AG08395 (cell line): ENCODE measurements at regions not wholly inside any gene's neighbourhood (a gene's known extent, or its start where the extent isn't known, plus 50 kb on each side); places are given as distances from the start of the nearest gene placed in this dataset.

ENCODE experiments used
- DNase-seq: peaks from one replicate; pipeline ENCODE4 v3.0.0; 2012; ENCODE audit warnings: mixed read lengths, low spot score

DNA sequence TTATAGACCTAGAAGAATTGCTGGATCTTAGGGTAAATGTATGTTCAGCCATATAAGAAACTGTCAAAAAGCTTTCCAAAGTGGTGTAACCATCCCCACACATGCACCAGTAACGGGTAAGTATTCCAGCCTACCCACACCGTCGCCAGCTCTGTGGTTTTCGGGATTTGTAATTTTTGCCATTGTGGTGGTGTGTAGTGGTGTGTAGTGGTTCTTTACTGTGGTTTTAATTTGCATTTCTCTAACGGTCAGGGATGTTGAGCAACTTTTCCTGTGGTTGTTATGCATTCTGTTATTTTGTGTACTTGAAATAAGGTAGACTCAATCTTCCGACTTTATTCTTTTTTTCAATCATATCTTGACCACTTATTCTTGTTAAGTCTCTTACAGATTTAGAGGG is 342.4 kb upstream of the AJAP1 start:
- no peak for DNase-seq

DNA sequence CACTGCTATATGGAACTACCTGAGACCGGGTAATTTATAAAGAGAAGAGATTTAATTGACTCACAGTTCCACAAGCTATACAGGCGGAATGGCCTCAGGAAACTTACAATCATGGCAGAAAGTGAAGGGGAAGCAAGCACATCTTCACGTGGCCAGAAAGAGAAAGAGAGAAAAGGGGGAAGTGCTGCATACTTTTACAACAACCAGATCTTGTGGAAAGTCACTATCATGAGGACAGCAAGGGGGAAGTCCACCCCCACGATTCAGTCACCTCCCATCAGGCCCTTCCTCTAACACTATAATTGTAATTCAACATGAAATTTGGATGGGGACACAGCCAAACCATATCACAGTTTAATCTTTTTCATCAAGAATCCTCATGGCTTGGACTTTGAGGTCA is 339.2 kb upstream of the AJAP1 start:
- no peak for DNase-seq

DNA sequence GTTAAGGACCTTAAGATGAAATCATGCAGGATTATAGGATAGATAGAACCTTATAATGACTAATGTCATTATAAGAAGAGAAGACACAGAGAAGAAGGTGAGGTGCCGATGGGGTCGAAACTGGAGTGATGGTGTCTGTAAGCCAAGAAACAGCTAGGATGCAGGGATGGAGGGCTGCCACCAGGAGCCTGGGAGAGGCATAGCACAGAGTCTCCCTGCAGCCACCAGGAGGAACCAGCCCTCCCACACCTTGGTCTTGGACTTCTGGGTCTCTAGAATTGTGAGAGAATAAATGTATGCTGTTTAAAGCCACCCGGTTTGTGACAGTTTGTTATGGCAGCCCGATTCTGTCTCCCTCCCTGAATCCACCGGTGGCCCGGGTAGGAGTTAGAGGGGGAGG is 337.2 kb upstream of the AJAP1 start:
- no peak for DNase-seq

DNA sequence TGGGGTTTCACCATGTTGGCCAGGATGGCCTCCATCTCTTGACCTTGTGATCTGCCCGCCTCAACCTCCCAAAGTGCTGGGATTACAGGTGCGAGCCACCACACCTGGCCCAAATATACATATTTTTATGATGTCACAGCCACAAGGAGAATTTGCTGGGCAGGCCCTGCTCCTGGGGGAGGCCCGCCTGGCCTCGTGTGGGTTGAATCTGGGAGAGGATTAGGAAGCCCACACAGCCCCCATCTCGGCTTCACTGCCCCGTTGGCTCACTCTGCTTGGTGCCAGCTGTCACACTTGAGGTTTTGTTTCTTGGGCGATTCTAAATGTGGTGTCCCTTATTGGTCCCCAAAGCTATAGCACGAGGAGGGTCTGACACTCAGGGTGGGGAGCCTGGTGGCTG is 335.7 kb upstream of the AJAP1 start:
- no peak for DNase-seq

DNA sequence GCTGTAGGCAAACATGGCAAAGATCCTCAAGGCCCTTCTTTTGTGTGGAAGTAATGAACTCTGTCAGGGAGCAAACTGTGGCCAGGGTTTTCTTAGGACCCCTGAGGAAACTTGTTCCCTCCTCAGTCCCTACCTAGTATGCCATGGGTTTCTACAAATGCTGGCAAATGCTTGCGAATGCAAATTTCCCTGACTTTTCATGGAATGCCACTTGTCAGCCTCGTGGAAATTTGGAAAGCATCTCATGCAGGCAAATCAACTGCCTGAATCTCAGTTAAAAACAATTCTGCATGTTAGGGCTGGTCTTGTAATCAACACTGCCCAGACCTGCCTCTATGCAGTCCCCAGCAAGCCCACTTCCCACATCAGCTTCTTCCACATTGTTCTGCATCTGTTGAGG is 334.9 kb upstream of the AJAP1 start:
- DNase-seq = no peak

DNA sequence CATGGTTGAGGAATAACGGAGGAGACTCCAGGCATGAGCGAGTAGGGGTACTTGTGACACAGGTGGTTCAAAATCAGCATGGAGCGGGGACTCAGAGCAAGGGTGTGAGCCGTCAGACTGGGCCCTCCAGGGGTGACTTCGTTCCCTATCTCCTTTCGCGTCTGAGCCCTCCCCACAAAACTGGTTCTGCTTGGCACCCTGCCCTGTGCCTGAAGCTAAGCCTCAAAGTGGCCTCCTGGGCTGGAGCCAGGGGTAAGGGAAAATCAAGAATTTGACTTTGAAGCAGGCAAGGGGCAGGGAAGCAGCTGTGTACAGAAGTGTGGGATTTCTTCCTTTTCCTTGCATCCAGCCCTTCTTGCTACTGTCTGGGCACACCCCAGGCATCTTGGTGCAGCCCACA is 331.5 kb upstream of the AJAP1 start:
- DNase-seq = no peak

DNA sequence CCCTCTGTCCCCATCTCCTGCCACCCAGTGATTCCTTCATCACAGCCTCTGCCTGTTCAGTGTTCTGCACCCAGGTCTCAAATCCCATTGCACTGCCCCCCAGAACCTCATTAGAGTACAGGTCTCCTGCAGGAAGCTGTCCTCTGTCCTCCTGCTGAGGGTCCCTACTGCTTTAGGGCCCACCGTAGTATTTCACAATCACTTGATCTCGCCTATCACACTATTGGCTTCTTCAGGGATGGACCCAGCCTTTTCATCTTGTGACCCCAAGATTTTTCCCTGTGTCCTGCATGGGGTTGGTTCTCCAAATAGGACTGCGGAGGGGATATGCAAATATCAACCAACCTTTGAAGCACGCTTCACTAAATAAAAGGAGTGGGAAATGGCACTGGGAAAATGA is 331.1 kb upstream of the AJAP1 start:
- DNase-seq = no peak

DNA sequence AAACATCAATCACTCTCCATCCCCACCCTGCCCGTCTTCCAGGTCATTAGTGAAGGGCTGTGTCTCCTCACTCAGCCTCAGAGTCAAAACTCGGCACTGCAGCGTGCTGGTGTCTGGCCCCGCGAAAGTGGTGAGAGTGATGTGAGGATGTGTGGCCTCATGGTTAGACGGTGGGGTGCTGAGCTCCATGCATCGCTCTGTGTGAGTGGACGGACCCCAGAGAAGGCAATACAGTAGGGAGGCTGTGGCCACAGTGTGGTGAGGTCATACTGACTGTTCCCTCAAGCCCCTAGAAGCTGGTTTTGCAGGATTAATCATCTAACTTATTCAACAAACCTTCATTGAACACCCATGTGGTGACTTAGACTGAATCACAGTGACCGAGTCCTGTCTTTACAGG is 329.9 kb upstream of the AJAP1 start:
- no peak for DNase-seq

DNA sequence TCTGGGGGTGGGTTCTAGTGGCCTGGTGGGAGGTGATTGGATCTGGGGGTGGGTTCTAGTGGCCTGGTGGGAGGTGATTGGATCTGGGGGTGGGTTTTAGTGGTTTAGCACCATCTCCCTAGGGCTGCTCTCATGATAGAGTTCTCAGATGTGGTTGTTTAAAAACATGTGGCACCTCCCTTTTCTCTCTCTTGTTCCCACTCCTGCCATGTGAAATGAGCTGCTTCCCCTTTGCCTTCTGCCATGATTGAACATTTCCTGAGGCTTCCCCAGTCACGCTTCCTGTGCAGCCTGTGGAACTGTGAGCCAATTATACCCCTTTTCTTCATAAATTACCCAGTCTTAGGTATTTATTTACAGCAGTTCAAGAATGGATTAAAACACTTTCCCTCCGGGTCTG is 327.3 kb upstream of the AJAP1 start:
- no peak for DNase-seq

DNA sequence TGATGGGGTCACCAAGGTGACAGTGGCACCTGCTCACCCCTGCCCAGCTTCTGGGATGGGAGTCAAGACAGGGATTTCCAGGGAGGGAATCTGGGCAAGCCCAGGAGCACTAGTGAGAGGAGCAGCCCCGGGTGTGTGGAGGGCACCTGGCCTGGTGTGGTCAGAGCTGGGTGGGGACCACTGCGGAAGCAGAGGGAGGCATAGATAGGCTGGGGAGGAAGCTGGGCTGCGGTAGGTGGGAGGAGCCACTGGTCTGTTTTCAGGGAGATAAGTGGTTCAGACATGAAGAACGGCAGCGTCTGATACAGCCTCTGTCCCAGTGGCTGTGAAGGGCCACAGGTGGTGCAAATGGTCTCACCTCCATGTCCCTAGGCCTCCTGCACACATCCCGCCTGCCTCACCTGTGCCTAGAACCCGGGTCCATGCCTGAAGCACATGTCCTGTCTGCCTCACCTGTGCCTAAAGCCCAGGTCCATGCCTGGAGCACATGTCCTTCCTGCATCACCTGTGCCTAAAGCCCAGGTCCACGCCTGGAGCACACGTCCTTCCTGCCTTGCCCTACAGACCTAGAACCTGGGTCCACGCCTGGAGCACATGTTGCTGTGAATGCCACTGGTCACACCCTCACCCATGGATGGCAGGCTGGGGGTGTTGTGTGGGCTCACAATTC is 325.9 kb upstream of the AJAP1 start:
- no peak for DNase-seq

DNA sequence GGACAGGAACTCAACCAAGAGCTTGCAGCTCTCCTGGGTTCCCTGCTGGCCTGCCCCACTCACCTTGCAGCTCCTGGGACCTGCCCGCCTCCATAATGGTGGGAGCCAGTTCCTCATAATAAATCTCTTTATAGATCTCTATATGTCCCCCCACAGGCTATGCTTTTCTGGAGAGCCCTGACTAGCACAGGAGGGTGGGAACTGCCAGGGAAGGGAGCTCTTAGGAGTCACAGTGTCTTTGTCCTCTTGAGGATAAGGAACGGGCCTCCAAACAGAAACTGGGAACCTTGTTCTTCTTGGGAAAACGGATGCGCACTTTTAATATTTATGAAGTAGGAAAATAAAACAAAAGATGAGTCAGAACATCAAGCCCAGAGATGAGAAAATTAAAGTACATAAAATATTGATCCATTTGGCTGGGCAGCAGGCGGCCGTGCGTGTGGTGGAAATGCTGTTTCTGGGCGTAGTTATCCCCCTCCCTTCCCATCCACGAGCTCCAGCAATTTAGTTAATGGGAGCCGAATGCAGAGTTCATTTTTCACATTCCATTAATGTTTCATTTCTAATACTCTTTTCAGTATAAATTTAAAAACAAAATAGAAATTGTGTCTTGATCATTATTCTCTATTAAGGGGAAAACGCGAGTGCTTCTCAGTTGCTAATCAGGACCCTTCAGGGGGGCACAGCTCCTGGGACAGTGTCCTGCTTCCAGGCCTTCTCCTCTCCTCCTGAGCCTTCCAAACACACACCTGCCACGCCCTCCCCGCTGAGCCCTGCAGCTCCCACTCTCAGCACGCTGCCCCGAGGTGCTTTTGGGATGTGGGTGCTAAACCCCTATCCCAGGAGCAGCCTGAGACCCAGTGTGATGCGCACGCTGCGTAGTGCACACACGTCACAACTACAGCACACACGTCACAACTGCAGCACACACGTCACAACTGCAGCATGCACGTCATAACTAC is 323.3 kb upstream of the AJAP1 start:
- no peak for DNase-seq

DNA sequence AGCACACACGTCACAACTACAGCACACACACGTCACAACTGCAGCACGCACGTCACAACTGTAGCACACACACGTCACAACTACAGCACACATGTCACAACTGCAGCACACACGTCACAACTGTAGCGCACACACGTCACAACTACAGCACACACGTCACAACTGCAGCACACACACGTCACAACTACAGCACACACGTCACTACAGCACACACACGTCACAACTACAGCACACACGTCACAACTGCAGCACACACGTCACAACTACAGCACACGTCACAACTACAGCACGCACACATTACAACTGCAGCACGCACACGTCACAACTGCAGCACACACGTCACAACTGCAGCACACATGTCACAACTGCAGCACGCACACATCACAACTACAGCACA is 322.6 kb upstream of the AJAP1 start:
- no peak for DNase-seq

DNA sequence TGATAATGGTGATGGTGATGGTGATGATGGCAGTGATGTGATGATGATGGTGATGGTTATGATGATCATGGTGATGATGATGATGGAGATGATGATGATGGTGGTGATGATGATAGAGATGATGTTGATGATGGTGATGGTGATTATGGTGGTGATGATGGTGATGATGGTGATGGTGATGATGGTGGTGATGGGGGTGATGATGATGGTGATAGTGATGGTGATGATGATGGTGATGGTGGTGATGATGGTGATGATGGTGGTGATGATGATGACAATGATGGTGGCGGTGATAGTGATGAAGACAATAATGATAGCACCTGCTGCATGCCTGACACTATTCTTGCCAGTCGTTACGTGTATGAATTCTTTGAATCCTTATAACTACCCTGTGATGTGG is 317.9 kb upstream of the AJAP1 start:
- no peak for DNase-seq

DNA sequence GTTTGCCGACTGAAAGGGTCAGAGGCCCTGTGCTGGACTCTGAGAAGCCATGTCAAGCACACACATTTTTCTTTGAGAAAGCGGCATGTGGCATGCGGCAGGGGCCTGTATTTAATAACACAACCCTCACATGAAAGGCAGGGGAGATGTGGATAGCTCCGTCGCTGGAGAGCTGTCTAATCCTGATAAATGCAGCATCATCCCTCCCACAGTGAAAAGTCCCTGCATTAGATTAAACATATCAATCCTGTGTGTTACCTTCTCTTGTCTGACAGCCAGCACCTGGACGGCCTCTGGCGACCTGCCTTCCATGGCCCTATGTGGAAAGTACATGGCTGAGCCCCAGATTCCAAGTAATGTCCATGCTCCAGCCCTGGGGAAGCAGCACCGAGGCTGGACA is 313.0 kb upstream of the AJAP1 start:
- no peak for DNase-seq

DNA sequence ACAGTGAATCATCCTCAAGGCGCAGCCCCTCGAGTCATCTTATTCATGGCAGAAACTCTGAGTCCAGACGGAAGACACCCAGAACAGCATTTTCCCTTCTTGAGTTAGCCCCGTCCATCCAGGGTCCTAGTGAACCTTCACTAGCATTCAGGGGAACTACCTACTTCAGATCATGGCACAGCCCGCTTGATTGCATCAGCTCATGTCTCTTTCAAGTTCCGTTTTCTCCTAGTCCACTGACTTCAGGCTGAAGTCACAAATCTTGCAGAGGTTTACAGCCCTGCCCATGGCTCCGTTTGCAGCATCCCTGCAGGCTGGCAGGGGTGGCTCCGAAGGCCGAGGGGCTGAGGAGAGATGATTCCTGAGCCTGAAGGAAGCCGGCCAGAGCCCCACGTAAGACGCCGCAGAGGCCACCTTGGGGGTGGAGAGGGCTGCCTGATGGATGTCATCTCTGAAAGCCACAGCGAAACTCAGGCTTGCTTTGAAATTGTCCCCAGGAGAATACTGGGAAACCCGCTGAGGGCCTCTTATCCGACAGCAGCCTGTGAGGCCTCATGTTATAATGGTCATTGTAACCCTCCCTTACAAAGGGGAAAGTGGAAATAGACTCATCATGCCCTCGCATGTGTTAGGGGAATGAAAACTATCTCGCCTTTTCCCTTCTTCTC is 310.2 kb upstream of the AJAP1 start:
- DNase-seq = no peak

DNA sequence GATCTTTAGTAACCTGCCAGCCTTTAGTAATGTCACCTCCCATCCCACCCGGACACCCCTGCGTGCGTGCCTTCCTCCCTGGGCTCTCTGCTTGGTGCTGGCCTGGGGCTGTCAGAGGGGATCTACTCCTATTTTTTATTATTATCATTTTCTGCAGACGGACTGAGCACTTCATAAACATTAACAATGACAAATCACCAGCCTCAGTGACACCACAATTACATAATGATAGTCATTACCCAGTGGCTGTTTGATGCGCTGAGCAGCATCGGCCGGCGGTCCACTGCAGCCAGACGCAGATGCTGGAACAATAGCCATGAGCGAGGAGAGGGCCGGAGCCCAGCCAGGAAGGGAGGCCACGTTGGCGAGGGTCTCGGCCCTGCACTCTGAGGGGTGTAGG is 309.3 kb upstream of the AJAP1 start:
- DNase-seq = no peak

DNA sequence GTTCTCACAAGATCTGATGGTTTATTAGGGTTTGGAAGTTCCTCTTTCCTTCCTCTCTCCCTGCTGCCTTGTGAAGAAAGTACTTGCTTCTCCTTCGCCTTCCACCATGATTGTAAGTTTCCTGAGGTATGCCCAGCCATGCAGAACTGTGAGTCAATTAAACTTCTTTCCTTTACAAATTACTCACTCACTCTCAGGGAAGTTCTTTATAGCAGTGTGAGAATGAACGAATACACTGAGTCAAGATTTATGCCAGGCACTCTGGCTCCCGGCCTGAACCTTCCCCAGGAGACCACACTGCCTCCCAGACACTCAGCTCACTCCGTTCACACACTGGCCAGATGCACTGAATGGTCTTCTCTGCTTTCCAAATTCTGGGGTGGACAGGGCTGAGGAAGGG is 308.3 kb upstream of the AJAP1 start:
- no peak for DNase-seq

DNA sequence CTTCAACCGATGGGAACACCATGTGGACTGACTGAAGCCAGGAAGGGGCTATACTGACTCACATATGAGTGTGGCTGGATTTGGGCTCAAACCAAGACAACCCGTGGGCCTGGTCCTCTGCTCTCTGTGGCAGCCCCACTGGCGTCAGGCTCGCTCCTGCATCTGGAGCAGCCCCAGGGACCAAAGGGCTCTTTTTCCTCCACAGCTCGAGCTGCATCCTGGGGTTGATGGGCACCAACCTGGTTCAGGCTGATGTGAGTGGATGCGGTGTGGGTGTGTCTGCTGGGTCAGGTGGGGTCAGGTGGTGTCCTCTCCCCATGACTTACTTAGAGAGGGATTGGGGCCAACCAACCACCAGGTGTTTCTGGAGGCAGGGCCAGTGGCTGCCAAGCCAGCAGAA is 303.0 kb upstream of the AJAP1 start:
- no peak for DNase-seq

DNA sequence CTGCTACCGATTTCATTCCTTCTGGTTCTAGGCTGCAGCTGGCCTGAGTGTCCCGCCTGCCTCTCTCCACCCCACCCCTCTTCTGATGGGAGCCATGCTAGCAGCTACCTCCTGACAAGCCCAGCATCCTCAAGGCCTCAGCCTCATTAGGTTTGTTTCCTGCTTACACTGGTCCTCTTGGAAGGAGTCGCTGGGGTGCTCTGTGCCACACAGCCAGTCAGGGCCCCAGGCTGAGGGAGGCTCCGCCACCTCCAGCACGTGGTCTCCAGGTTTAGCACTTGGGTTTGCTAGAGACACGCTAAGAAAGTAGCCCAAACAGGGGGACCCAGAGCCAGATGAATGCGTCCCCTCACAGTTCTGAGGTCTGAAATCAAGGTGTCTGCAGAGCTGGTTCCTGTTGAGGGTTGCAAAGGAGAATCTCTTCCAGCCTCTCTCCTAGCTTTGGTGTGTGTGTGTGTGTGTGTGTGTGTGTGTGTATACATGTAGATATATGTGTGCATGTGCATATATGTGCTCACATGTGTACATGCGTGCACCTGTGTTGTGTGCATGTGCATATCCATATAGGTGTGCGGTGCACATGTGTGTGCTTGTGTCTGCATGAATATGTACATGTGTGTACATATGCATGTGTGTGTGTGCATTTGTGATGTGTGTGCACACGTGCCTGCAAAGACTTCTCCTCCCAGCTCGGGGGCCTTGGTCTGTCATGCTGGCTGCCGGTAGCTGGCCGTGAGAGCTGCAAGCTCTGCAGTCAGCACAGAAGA is 301.1 kb upstream of the AJAP1 start:
- DNase-seq = no peak

DNA sequence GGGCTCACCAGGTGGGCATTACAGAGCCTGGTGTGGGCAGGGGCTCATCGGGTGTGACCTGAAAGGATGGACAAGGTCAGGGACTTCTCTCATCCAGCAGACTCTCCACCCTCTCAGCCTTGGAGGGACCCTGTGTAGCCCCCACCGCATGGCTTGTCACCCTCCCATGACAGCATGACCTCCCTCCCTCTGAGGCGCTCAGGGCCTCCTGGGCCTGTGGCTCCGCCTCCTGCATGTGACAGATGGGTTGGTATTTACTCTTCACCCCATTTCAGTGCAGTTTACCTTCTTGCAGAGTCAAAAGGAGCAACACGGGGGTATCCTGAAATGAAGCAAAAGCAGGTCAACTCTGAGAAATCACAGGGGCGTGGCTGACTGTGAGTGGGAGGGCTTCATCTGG is 298.6 kb upstream of the AJAP1 start:
- no peak for DNase-seq

DNA sequence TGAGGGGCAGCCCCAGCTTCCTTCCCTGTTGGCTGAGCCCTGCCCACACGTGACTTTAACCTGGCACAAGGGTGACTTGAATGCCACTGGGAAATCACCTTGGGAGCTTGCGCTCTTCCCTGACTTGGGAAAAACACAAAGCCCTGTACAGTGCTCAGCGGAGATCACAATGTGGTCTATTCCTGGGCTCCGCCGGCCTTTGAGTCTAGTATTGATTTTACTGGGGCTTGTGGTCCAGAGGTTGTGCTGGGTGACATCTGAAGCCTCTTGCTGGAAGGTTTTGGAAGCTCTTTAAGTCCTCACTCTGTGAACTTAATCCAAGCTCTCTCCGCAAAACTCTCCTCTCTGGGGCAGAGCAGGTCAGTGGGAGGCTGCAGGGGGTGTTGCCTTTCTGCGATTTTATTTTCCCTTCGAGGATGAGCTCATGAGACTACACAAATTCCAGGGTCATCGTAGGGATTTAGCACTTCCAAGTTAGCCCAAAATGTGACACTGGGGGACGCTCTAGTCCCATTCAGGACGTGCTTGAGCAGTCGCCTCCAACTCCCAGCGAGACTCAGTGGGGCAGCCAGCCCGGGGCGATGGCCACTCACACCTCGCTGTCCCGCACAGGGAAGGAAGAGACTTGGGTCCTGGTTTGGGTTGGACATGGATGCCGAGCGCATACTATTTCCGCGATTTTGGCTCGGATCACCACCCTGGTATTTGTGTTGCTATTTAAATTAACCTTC is 291.9 kb upstream of the AJAP1 start:
- no peak for DNase-seq

DNA sequence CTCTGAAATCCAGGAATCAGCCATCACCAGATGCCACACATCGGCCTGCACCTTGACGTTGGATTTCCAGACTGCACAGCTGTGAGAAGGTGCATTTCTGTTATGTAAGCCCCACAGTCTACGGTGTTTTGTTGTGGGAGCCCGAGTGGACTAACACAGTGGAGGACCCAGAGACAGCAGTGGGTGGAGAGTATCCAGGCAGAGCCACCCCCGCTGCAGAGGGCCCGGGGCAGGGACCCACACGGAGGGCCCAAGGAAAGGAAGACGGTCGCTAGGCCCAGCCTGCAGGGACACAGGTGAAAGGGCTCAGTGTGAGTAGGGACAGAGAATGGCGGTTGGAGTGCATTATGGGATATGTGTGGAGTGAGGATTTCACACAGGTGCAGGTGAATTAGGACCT is 288.3 kb upstream of the AJAP1 start:
- no peak for DNase-seq
